PFSK-1 (cell line): ENCODE measurements at regions not wholly inside any gene's neighbourhood (a gene's known extent, or its start where the extent isn't known, plus 50 kb on each side); places are given as distances from the start of the nearest gene placed in this dataset.

Source experiments
- FOXP2 ChIP-seq: optimal IDR thresholded peaks from 2 replicates; pipeline ENCODE3; 2011; ENCODE audit warnings: borderline replicate concordance, control low read depth, inconsistent platforms; ENCODE audit not compliant: insufficient read depth; ENCODE audit errors: extremely low read length, extremely low read depth
- POLR2AphosphoS5 ChIP-seq: IDR thresholded peaks from 2 replicates; pipeline ENCODE4 v1.6.1; 2012; ENCODE audit warnings: low read depth, mild to moderate bottlenecking, control low read depth, low read length, moderate library complexity
- SIN3A ChIP-seq: IDR thresholded peaks from 2 replicates; pipeline ENCODE4 v1.6.1; 2012; ENCODE audit warnings: mild to moderate bottlenecking, low read length, moderate library complexity, borderline replicate concordance; ENCODE audit not compliant: insufficient read depth
- TAF1 ChIP-seq: IDR thresholded peaks from 2 replicates; pipeline ENCODE4 v1.6.1; 2012; ENCODE audit warnings: low read length, control low read depth, borderline replicate concordance; ENCODE audit not compliant: insufficient read depth
- TF ChIP-seq, protein P1 (sequence below), 2 experiments: IDR thresholded peaks; 2 replicates each; pipeline versions ENCODE4 v1.6.1 to v1.8.0; 2011 to 2012; ENCODE audit warnings: low read depth in 2 of 2, low read length in 2 of 2, control low read depth in 1 of 2, inconsistent platforms in 1 of 2, mild to moderate bottlenecking in 1 of 2, moderate library complexity in 1 of 2; ENCODE audit not compliant: insufficient read depth in 1 of 2

DNA sequence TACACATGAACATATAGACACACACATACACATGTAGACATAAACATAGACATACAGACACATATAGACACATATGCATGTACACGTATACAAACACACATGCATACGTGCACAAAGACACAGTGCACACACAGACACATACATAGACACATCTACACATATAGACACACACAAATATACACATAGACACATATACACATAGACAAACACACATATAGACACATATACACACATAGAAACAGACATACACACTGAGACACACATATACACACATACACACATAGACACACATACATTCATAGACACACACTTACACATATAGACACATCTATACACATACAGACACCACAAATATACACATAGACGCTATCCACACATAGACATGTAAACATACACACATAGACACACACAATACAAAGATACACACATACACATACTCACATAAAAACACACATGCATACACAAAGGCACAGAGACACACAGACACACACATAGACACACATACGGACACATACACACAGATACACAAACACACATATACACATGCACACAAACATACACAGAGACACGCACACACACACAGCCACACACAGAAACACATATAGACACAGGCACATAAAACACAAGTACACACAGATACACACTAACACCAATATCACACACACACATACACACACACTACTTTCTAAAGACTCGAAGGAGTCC, 254.0 kb downstream of the TSHZ3 start:
- TF ChIP-seq, protein P1, sequence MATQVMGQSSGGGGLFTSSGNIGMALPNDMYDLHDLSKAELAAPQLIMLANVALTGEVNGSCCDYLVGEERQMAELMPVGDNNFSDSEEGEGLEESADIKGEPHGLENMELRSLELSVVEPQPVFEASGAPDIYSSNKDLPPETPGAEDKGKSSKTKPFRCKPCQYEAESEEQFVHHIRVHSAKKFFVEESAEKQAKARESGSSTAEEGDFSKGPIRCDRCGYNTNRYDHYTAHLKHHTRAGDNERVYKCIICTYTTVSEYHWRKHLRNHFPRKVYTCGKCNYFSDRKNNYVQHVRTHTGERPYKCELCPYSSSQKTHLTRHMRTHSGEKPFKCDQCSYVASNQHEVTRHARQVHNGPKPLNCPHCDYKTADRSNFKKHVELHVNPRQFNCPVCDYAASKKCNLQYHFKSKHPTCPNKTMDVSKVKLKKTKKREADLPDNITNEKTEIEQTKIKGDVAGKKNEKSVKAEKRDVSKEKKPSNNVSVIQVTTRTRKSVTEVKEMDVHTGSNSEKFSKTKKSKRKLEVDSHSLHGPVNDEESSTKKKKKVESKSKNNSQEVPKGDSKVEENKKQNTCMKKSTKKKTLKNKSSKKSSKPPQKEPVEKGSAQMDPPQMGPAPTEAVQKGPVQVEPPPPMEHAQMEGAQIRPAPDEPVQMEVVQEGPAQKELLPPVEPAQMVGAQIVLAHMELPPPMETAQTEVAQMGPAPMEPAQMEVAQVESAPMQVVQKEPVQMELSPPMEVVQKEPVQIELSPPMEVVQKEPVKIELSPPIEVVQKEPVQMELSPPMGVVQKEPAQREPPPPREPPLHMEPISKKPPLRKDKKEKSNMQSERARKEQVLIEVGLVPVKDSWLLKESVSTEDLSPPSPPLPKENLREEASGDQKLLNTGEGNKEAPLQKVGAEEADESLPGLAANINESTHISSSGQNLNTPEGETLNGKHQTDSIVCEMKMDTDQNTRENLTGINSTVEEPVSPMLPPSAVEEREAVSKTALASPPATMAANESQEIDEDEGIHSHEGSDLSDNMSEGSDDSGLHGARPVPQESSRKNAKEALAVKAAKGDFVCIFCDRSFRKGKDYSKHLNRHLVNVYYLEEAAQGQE (IDR thresholded peaks at IDR 0.05; ENCODE audit: insufficient read depth in 1 of 2, low read depth in 2 of 2, low read length in 2 of 2): no peak
- TF ChIP-seq SIN3A (no peak), TAF1 (no peak), POLR2AphosphoS5 (no peak), FOXP2 (no peak)

DNA sequence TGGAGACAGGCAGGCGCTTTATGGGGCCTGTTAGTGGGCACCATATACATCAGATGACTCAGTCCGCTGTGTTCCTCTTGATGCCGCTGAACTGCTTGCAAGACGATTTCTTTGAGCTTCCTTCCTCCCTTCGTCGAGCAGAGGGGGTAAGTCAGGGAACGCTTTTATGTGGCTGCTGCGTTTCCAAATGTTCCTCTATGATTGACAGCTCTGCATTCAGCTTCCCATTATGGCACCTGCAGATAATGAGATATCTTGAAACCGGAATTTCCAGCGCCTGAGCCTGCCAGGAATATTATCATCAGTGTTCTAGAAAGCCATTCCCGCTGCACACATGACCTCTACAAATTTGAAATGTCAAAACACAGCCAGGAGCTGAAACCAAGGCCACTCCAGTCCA, 257.0 kb downstream of the TSHZ3 start:
- TF ChIP-seq TAF1: no peak
- no peak for TF ChIP-seq POLR2AphosphoS5
- TF ChIP-seq, protein P1 (IDR thresholded peaks at IDR 0.05; ENCODE audit: insufficient read depth in 1 of 2, low read depth in 2 of 2, low read length in 2 of 2): no peak
- no peak for TF ChIP-seq FOXP2
- TF ChIP-seq SIN3A: no peak

DNA sequence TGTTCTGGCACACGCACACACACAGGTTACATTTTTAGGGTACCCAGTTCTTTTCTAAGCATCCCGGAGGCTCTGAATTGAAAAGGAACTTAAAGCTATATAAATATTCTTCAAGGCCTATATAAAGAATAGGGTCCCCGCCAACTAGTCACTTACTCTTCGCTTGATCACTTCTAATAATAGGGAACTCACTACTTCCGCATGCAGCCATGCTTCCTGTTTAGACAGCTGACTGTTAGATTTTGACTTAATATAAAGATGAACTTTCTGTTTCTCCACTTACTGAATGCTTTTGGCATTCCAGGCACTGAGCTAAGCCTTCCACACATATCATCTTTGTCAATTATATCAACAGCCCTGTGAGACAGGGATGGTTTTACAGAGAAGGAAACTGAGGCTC, 259.6 kb downstream of the TSHZ3 start:
- TF ChIP-seq POLR2AphosphoS5 (no peak), SIN3A (no peak), TAF1 (no peak), FOXP2 (no peak)
- TF ChIP-seq, protein P1 (IDR thresholded peaks at IDR 0.05; ENCODE audit: insufficient read depth in 1 of 2, low read depth in 2 of 2, low read length in 2 of 2): no peak

DNA sequence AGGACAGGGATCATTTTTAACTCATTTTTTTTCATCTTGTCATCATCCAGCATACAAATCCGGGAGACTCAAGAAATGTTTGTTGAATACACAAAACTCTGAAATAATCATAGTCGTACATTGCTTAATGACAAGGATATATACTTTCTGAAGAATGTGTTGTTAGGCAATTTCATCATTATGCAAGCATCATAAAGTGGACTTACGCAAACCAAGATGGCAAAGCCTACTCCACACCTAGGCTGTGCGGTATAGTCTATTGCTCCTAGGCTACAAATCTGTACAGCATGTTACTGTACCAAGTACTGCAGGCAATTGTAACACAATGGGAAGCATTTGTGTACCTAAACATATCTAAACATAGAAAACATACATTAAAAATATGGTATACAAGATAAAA, 264.1 kb downstream of the TSHZ3 start:
- no peak for TF ChIP-seq POLR2AphosphoS5

DNA sequence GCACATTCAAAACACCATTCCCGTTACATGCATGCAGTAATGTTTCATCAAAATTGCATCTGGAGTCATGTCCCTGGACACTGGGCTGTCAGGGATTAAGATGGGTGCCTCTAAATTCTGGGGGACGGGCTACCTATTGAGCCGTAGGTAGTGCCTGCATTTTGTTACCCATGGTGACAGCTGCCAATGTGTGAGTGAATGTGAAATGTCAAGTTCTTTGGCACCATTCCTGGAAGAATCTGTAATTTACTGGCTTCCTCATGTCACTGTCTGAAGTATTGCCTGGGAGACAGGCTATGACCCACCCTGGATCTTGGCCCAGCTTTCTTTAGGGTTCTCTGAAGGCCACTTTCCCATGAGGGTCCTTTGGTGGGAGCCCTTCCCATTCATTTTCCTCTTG, 266.1 kb downstream of the TSHZ3 start:
- TF ChIP-seq POLR2AphosphoS5: no peak
- no peak for TF ChIP-seq TAF1
- TF ChIP-seq SIN3A: no peak
- TF ChIP-seq FOXP2: no peak

DNA sequence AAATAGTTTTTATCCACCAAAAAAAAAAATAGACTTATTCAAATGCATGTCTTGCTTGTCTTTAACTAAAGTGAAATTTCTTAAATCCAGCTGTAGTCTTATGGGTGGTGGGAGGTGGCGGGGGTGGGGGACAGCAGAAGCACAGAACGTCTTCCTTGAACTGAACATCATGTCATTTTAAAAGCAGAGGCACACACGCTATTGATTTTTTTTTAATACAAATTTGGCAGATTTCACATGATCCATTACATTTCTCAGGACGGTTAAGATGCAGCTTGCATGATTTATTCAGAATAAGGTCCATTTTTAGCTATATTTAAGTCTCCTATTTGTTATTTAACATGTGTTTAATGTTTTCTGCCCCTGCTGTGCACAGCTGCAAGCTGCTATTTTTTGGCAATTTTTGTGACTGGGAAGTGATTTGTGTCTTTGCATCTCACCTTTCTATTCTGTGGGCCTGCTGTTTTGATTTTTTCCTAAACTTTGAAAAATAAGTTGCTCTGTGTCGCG, 274.0 kb downstream of the TSHZ3 start:
- TF ChIP-seq, protein P1 (IDR thresholded peaks at IDR 0.05; ENCODE audit: insufficient read depth in 1 of 2, low read depth in 2 of 2, low read length in 2 of 2): no peak
